Dendritic cell treated with granulocyte-macrophage colony-stimulating factor and Interleukin-4, amounts not matched to agents 40 ng/mL and 50 ng/mL, for 4 days (primary cell): ENCODE measurements at regions not wholly inside any gene's neighbourhood (a gene's known extent, or its start where the extent isn't known, plus 50 kb on each side); places are given as distances from the start of the nearest gene placed in this dataset.

ENCODE experiments used
- H3K27ac Mint-ChIP-seq: one replicate; pipeline ENCODE4 v1.8.0; 2022; ENCODE audit warnings: mild to moderate bottlenecking, mixed read lengths
- H3K27me3 Mint-ChIP-seq: one replicate; pipeline ENCODE4 v1.8.0; 2022; ENCODE audit warnings: mild to moderate bottlenecking, mixed read lengths
- H3K36me3 Mint-ChIP-seq: one replicate; pipeline ENCODE4 v1.8.0; 2022; ENCODE audit warnings: low read depth, mixed read lengths
- H3K4me1 Mint-ChIP-seq: one replicate; pipeline ENCODE4 v1.8.0; 2022; ENCODE audit warnings: low read depth, mixed read lengths
- H3K4me3 Mint-ChIP-seq: one replicate; pipeline ENCODE4 v1.8.0; 2022; ENCODE audit warnings: mild to moderate bottlenecking, moderate library complexity, mixed read lengths
- H3K9me3 Mint-ChIP-seq: one replicate; pipeline ENCODE4 v1.8.0; 2022; ENCODE audit warnings: mixed read lengths
- intact Hi-C: fragments of 100-400 bp; cut with micrococcal nuclease; formaldehyde crosslinking; loops from one replicate; pipeline ENCODE4 v1.15.0; 2022

GRCh38 chr5:130549884-130550561 lies 615.0 kb downstream of the HINT1 start:
- intact Hi-C loops: no loop called here
- H3K4me3 Mint-ChIP-seq: no peak overlapping the region
- no peaks in the 10 kb centered on the region for H3K36me3 Mint-ChIP-seq
- H3K4me1 Mint-ChIP-seq: no peaks in the 10 kb centered on the region
- H3K9me3 Mint-ChIP-seq: peaks cover 44% of the 10 kb centered on the region
- H3K27ac Mint-ChIP-seq: no peak overlapping the region
- H3K27me3 Mint-ChIP-seq: no peaks in the 10 kb centered on the region

- Mint-ChIP-seq H3K36me3 (no peaks in the 10 kb centered on the region), H3K9me3 (peaks cover 54% of the 10 kb centered on the region), H3K4me3 (no peak overlapping the region), H3K4me1 (peaks cover 11% of the 10 kb centered on the region), H3K27ac (no peak overlapping the region), H3K27me3 (no peaks in the 10 kb centered on the region)
- intact Hi-C loops: no loop called here
Observed at GRCh38 chr5:130546211-130546610, 618.8 kb downstream of the HINT1 start.

GRCh38 chr5:130545291-130545690 lies 619.8 kb downstream of the HINT1 start:
- Mint-ChIP-seq H3K4me3 (no peak overlapping the region), H3K27me3 (no peaks in the 10 kb centered on the region), H3K27ac (no peak overlapping the region), H3K36me3 (no peaks in the 10 kb centered on the region), H3K4me1 (peaks cover 21% of the 10 kb centered on the region), H3K9me3 (peaks cover 57% of the 10 kb centered on the region)
- intact Hi-C loops: no loop called here

- Mint-ChIP-seq H3K4me3 (no peak overlapping the region), H3K36me3 (no peaks in the 10 kb centered on the region), H3K4me1 (peaks cover 22% of the 10 kb centered on the region), H3K27ac (no peak overlapping the region), H3K27me3 (no peaks in the 10 kb centered on the region), H3K9me3 (peaks cover 40% of the 10 kb centered on the region)
- intact Hi-C loops: no loop called here
Observed at GRCh38 chr5:130541617-130542221, 623.3 kb downstream of the HINT1 start.

- intact Hi-C loops: no loop called here
- Mint-ChIP-seq H3K36me3 (no peaks in the 10 kb centered on the region), H3K4me3 (no peak overlapping the region), H3K27me3 (no peaks in the 10 kb centered on the region), H3K9me3 (peaks cover 20% of the 10 kb centered on the region), H3K4me1 (peaks cover 16% of the 10 kb centered on the region), H3K27ac (no peak overlapping the region)
Observed at GRCh38 chr5:130536691-130537090, 628.4 kb downstream of the HINT1 start.

- intact Hi-C loops: no loop called here
- no peaks in the 10 kb centered on the region for H3K4me1 Mint-ChIP-seq
- no peaks in the 10 kb centered on the region for H3K36me3 Mint-ChIP-seq
- no peak overlapping the region for H3K4me3 Mint-ChIP-seq
- no peak overlapping the region for H3K27ac Mint-ChIP-seq
- H3K27me3 Mint-ChIP-seq: no peaks in the 10 kb centered on the region
- peaks cover 9% of the 10 kb centered on the region for H3K9me3 Mint-ChIP-seq
Observed at GRCh38 chr5:130532786-130533185, 628.5 kb downstream of the CHSY3 start.

- no peaks in the 10 kb centered on the region for H3K4me1 Mint-ChIP-seq
Observed at GRCh38 chr5:130529511-130530485, 625.5 kb downstream of the CHSY3 start.

GRCh38 chr5:130529111-130529510 lies 624.8 kb downstream of the CHSY3 start:
- Mint-ChIP-seq H3K4me3 (no peak overlapping the region), H3K9me3 (no peaks in the 10 kb centered on the region), H3K36me3 (no peaks in the 10 kb centered on the region), H3K4me1 (no peaks in the 10 kb centered on the region), H3K27me3 (no peaks in the 10 kb centered on the region), H3K27ac (no peak overlapping the region)
- intact Hi-C loops: no loop called here

More at GRCh38 chr5:130529511-130530485, 625.5 kb downstream of the CHSY3 start:
- Mint-ChIP-seq H3K4me3 (no peak overlapping the region), H3K36me3 (no peaks in the 10 kb centered on the region), H3K27ac (no peak overlapping the region), H3K9me3 (no peaks in the 10 kb centered on the region), H3K27me3 (no peaks in the 10 kb centered on the region)
- intact Hi-C loops: no loop called here

GRCh38 chr5:130528474-130528873 lies 624.2 kb downstream of the CHSY3 start:
- H3K27me3 Mint-ChIP-seq: no peaks in the 10 kb centered on the region
- no peaks in the 10 kb centered on the region for H3K9me3 Mint-ChIP-seq
- H3K36me3 Mint-ChIP-seq: no peaks in the 10 kb centered on the region
- no peak overlapping the region for H3K27ac Mint-ChIP-seq
- H3K4me3 Mint-ChIP-seq: no peak overlapping the region
- intact Hi-C loops: no loop called here
- H3K4me1 Mint-ChIP-seq: no peaks in the 10 kb centered on the region

- no peak overlapping the region for H3K27ac Mint-ChIP-seq
- no peaks in the 10 kb centered on the region for H3K27me3 Mint-ChIP-seq
- no peaks in the 10 kb centered on the region for H3K4me1 Mint-ChIP-seq
- no peak overlapping the region for H3K4me3 Mint-ChIP-seq
- peaks cover 4% of the 10 kb centered on the region for H3K9me3 Mint-ChIP-seq
- intact Hi-C loops: no loop called here
- H3K36me3 Mint-ChIP-seq: no peaks in the 10 kb centered on the region
Observed at GRCh38 chr5:130526708-130527107, 622.4 kb downstream of the CHSY3 start.

GRCh38 chr5:130520211-130520610 lies 615.9 kb downstream of the CHSY3 start:
- Mint-ChIP-seq H3K27me3 (no peaks in the 10 kb centered on the region), H3K27ac (no peak overlapping the region), H3K9me3 (peaks cover 44% of the 10 kb centered on the region), H3K36me3 (no peaks in the 10 kb centered on the region), H3K4me3 (no peak overlapping the region), H3K4me1 (no peaks in the 10 kb centered on the region)
- intact Hi-C loops: no loop called here

GRCh38 chr5:130514984-130515690 lies 610.9 kb downstream of the CHSY3 start:
- Mint-ChIP-seq H3K4me3 (no peak overlapping the region), H3K4me1 (no peaks in the 10 kb centered on the region), H3K9me3 (peaks cover 34% of the 10 kb centered on the region), H3K36me3 (no peaks in the 10 kb centered on the region), H3K27ac (no peak overlapping the region), H3K27me3 (no peaks in the 10 kb centered on the region)
- intact Hi-C loops: no loop called here

- Mint-ChIP-seq H3K27me3 (no peaks in the 10 kb centered on the region), H3K36me3 (no peaks in the 10 kb centered on the region), H3K9me3 (no peaks in the 10 kb centered on the region), H3K4me3 (no peak overlapping the region), H3K4me1 (no peaks in the 10 kb centered on the region), H3K27ac (no peak overlapping the region)
- intact Hi-C loops: no loop called here
Observed at GRCh38 chr5:130502702-130503101, 598.4 kb downstream of the CHSY3 start.
